GM21390 (cell line): ENCODE measurements at regions not wholly inside any gene's neighbourhood (a gene's known extent, or its start where the extent isn't known, plus 50 kb on each side); places are given as distances from the start of the nearest gene placed in this dataset.
A peak's percentile ranks its signal among the peaks of the same experiment; 100 is the strongest.

ENCODE experiments used
- ATAC-seq: cut with Tn5 transposase; IDR thresholded peaks from one replicate; pipeline ENCODE4 v1.9.1; 2021; ENCODE audit not compliant: unreplicated experiment

- ATAC-seq = no peak
Measured at GRCh38 chr3:132232231-132232792, 84.9 kb upstream of the ACP3 start.

GRCh38 chr3:132236701-132237651, 80.2 kb upstream of the ACP3 start:
- ATAC-seq = peak; percentile 61

GRCh38 chr3:132237652-132238032, 79.6 kb upstream of the ACP3 start:
- no peak for ATAC-seq

- no peak for ATAC-seq
Measured at GRCh38 chr3:132239587-132239986, 77.6 kb upstream of the ACP3 start.

- no peak for ATAC-seq
Measured at GRCh38 chr3:132241776-132242514, 75.3 kb upstream of the ACP3 start.

- ATAC-seq = no peak
Measured at GRCh38 chr3:132242790-132243189, 74.4 kb upstream of the ACP3 start.

- ATAC-seq = no peak
Measured at GRCh38 chr3:132245552-132246142, 71.6 kb upstream of the ACP3 start.

- ATAC-seq = no peak
Measured at GRCh38 chr3:132246212-132246611, 71.0 kb upstream of the ACP3 start.

- no peak for ATAC-seq
Measured at GRCh38 chr3:132247211-132247610, 70.0 kb upstream of the ACP3 start.

- no peak for ATAC-seq
Measured at GRCh38 chr3:132248490-132248889, 68.7 kb upstream of the ACP3 start.

GRCh38 chr3:132253262-132253878, 63.8 kb upstream of the ACP3 start:
- peak; percentile 54 for ATAC-seq

GRCh38 chr3:132254076-132254755, 63.0 kb upstream of the ACP3 start:
- no peak for ATAC-seq

- ATAC-seq = no peak
Measured at GRCh38 chr3:132255041-132255745, 62.0 kb upstream of the ACP3 start.

- no peak for ATAC-seq
Measured at GRCh38 chr3:132256989-132257388, 60.2 kb upstream of the ACP3 start.

GRCh38 chr3:132261506-132261905, 55.7 kb upstream of the ACP3 start:
- ATAC-seq = no peak

GRCh38 chr3:132262305-132262704, 54.9 kb upstream of the ACP3 start:
- no peak for ATAC-seq

- ATAC-seq = no peak
Measured at GRCh38 chr3:132262956-132263355, 54.3 kb upstream of the ACP3 start.

- no peak for ATAC-seq
Measured at GRCh38 chr3:132265028-132265427, 52.2 kb upstream of the ACP3 start.

GRCh38 chr3:132265488-132265887, 51.7 kb upstream of the ACP3 start:
- no peak for ATAC-seq
